Endothelial cell of hepatic sinusoid (primary cell): ENCODE measurements at regions not wholly inside any gene's neighbourhood (a gene's known extent, or its start where the extent isn't known, plus 50 kb on each side); places are given as distances from the start of the nearest gene placed in this dataset.

Source experiments
- in situ Hi-C: cut with HindIII; loops from 2 replicates; pipeline ENCODE4 v1.10.0; 2017; ENCODE audit warnings: low sequenced_read_pairs

DNA sequence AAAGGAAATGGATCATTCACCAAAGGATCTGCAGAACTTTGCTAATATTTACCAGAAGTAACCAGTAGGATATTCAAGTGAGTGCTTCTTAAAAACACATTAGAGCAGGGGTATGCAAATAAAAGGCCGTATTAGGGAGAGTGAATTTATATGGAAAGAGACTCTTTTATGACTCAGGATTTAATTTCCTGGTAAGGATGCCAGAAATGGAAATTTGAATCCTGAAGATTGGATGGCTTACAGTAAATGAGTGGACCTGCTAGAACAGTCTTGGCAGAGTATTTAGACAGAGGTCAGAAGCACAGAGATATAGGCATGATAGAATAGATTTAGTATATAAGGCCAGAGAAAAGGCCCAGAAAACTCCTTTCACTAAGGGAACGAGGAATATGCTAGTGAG lies 201.6 kb downstream of the SLITRK5 start:
- in situ Hi-C loops = no loop called here

DNA sequence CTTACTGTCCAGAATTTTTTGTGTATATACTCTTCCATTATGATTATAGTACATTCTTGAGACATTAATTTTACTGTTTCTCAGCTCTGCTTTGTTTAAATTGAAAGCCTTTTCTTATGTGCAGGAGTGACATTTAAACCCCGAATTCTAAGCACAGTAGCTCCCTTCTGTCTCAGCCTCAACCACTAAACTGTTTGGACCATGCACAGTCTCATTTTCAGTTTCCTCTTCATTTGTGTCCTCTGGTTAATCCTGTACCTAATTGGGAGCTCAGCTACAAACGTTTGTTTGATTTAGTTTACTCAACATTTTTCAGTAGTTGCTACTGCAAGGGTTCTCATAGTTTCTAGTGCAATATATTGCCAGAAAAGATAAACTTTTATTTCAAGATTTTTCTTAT lies 206.3 kb downstream of the SLITRK5 start:
- in situ Hi-C loops = no loop called here

DNA sequence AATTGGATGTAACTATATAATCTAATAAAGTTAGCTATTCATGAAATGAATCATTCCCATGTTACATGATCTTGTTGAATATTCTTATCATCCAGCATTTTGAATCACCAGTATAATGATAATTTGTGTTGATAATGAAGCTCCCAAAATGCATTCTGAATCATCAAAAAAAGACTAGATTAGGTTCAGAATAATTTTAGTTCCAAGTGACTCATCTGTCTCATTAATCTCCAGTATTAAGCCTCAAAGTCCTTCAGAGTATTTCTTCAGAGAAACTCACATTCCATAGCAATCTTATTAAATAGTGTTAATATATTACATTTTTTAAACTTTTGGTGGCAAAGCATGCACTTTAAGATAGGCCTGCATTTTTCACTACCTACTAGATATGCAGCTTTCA lies 207.5 kb downstream of the SLITRK5 start:
- in situ Hi-C loops = no loop called here

DNA sequence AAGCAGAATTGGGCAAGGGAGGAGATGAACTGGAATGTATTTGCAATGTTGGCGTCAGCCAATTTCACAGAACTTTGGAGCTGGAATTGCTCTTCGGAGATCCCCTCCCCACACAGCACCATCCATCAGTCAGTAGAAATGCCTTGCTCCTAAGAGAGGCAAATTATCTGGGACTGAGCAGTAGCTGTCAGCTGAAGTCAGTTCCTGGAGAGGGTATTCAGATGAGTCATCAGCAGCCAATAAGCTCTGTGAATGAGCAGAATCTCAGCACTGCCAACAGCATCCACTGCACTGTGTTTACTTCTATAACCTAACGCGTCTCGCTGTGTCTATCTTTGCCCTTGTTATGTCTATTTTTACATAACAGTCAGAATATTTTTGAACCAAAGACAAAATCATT lies 213.7 kb downstream of the SLITRK5 start:
- in situ Hi-C loops = no loop called here

GRCh38 chr13:87887459-87888123 lies 216.4 kb downstream of the SLITRK5 start:
- in situ Hi-C loops = no loop called here

GRCh38 chr13:87889254-87889653 lies 218.1 kb downstream of the SLITRK5 start:
- in situ Hi-C loops = no loop called here

DNA sequence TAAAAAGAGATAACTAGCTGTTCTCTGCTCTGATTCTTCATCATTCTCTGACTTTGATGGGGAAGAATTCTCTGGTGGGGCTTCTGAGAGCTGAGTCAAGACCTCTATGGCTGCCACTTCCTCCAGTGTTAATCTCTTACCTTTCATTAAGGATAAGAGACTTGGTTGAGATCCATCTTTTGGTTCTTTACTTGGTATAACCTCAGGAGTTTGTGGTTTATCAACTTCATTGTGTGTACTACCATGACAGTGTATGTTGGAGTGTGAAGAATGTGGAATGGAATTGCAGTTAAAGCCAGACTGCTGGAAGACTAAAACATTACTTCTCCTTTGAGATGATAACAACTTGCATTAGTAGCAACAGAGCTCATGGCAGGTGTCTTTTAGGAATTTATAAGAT lies 222.0 kb downstream of the SLITRK5 start:
- in situ Hi-C loops = no loop called here

DNA sequence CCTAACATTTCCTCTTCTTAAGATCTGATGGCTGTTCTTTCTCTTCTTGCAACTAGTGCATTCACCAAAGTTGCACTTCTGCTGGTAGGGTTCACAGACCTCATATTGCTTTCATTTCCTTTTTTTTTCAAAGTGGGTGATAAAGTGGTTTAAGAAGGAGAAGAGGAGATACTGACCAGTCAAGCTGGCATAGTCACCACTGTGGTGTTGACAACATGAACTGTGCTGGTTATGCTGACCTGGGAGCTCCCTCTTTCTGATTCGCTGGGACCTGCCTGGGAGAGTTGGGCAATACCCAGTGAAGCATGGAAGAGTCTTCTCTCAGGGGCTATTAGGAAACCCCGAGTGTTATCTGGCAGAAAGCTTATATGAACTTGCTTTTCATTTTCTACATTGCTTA lies 222.9 kb downstream of the SLITRK5 start:
- in situ Hi-C loops = no loop called here

GRCh38 chr13:87903553-87903952 lies 232.4 kb downstream of the SLITRK5 start:
- in situ Hi-C loops = no loop called here

DNA sequence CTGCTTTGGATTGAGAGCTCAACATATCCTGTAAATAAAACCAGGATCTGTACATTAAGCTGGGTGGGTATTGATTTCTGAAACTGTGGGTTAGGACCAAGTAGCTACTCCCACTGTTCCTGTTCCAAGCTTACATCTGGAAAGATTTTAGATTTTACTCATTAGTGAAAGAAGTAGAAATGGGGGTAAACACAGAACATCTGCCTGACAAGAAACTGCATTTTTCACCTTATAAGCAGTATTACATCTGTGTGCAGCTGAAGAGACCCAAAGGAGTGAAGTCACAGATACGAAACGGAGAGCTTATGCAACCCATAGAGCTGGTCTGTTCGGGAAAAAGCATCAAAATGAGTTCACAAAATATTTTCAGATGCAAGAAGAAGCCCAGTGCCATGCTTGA lies 235.2 kb downstream of the SLITRK5 start:
- in situ Hi-C loops = no loop called here

- in situ Hi-C loops = no loop called here
Observed at GRCh38 chr13:87907202-87907601, 236.0 kb downstream of the SLITRK5 start.

DNA sequence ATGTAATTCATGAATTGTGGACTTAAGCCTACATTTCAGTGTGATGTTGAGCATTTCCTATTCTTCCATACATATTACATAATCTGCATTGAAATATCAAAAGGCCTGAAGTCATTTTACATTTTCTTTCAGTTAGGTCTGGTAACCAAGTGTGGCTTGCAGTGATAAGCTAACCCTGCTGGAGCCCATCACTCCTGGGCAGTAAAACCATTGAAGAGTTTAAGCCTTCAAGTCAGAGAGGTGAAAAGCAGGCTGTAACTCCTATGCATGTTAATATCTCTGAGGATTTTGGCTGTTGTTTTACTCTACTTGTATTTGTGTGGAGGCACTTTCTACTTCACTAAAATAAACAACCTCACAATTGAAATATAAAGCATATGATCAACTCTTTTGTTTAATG lies 248.8 kb downstream of the SLITRK5 start:
- in situ Hi-C loops = no loop called here

DNA sequence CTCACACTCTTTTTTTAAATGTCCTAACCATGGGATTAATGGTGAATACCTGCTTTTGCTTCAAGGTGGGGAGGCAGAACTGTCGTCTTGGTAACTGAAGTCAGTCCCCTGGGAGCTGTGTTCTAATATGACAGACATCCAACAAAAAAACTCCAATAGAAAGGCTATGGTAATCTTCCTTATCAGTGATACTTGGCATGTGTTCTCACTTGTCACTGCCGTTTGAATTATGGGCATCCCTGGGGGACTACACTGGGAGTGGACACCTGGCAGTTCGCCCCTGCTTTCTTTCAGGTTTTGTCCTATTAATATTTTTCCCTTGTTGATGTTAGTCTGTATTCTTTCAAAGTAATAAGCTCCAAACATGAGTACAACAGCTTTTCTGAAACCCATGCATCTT lies 252.6 kb downstream of the SLITRK5 start:
- in situ Hi-C loops = no loop called here

- in situ Hi-C loops = no loop called here
Observed at GRCh38 chr13:87925006-87925405, 253.8 kb downstream of the SLITRK5 start.

- in situ Hi-C loops = no loop called here
Observed at GRCh38 chr13:87940776-87941175, 269.6 kb downstream of the SLITRK5 start.

DNA sequence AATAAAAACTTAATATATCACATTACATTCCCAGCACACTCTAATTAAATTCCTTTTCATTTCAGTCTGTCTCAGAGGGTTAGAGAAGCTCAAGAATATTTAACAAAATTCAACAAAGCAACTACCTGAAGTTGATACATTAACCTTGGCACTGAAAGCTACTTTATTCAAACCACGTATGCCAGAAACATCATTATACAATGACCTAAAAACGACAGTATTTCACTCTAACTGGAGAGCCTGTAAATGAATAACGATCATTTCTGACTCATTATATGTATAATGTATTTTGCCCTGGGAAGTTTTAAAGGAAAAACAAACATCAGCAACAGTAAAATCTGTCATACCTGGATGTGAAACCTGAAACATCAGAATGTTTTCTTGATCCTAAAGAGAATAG lies 270.1 kb downstream of the SLITRK5 start:
- in situ Hi-C loops = no loop called here

DNA sequence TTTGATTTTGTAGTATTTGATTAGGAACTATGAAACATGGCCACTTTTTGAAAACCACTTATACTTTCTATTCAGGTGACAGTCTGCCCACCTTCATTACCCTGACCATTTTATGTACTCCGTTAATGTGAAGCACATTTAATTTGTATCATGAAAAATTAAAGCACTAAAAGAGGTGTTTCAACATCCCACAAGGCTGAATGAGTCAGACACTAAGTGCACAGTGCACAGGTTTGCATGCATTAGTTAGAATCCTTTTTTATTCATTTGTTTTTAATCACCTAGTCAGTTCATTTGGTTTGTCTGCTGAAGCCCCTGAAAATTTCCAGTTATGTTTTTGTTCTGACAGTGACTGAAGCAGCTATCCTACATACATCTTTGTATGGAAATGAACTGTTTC lies 271.0 kb downstream of the SLITRK5 start:
- in situ Hi-C loops = no loop called here

DNA sequence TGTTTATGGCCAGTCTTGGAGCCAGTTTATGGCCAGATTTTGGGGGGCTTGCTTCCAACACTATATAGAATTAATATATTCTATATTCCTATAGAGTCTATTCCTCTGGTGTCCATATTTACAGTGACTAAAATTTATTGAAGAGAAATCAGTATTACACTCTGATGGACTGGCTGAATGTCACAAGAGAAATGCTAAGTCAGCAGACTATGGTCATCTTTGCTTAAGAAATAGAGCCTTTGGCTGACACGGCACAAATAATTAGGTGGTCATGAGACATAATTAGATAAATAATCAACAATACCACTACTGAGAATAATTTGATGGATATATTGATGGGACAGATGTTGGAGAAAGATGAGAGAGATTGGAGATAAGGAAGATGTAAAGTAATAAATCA lies 272.9 kb downstream of the SLITRK5 start:
- in situ Hi-C loops = no loop called here

- in situ Hi-C loops = no loop called here
Observed at GRCh38 chr13:87952377-87952776, 281.2 kb downstream of the SLITRK5 start.

- in situ Hi-C loops = no loop called here
Observed at GRCh38 chr13:87953381-87953780, 282.2 kb downstream of the SLITRK5 start.

- in situ Hi-C loops = no loop called here
Observed at GRCh38 chr13:87954091-87954490, 282.9 kb downstream of the SLITRK5 start.

DNA sequence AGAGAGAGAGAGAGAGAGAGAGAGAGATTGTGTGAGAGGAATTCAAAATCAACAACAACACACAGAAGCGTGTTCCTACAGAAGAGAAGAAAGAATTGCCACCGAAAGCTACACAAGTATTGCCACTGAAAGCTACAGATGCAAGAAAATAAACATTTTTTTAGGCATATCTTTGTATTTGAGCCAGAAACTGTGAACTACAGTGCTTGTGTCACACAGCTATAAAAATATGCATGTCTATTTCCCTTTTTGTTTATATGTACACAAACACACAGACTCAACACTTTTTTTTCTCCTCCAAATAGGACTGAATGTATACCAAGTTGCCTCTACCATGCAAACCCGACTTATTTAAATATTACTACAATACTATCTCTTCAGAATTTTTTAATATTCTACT lies 290.4 kb downstream of the SLITRK5 start:
- in situ Hi-C loops = no loop called here

DNA sequence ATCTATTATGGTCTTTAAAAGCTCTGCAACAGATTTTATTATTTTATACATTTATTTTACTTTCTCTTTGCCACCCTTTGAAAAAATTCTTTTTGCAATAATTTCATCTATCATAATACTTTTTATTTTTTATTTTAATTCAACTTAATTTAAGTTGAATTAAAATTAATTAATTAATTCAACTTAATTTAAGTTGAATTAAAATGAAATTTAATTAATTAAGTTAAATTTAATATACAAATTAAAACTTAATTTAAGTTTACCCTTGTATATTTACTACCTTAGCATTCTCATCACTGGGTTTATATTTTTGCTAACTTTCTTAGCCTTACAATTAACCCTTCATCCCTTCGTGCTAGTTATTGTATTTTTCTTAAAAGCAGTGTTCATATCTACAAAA lies 301.4 kb downstream of the SLITRK5 start:
- in situ Hi-C loops = no loop called here
